GM23248 (cell line): ENCODE measurements at regions not wholly inside any gene's neighbourhood (a gene's known extent, or its start where the extent isn't known, plus 50 kb on each side); places are given as distances from the start of the nearest gene placed in this dataset.

Experiments
- EZH2 ChIP-seq: fragments of 200-600 bp; sonication (generic); IDR thresholded peaks from 2 replicates; pipeline ENCODE4 v1.6.1; 2018; ENCODE audit warnings: antibody characterized with exemption, mild to moderate bottlenecking; ENCODE audit not compliant: insufficient read depth, poor library complexity, severe bottlenecking
- EZH2phosphoT487 ChIP-seq: fragments of 200-600 bp; sonication (generic); IDR thresholded peaks from 2 replicates; pipeline ENCODE4 v1.6.1; 2018; ENCODE audit warnings: antibody characterized with exemption, moderate library complexity, mild to moderate bottlenecking, low read depth; ENCODE audit not compliant: insufficient read depth

DNA sequence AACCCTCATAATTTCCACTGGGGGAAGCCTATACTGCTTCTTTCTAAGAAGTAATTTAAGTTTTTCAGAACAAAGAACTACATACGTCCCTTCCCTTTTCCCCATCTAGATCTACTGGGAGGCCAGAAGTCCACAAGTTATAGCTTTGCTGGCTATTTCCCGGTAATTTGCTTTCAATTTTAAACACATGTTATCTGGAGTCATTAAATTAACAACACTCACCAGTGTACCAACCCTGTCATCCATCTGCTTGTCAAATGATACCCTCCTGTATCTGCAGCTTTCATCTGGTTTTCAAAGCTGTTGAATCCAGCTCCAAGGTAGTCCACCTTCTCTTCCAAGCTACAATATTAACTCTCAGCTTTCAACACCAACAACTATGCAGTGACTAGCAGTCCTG is 466.7 kb upstream of the PKN2 start:
- TF ChIP-seq EZH2phosphoT487: no peak
- TF ChIP-seq EZH2: no peak
